ENCODE measurements at regions not wholly inside any gene's neighbourhood (a gene's known extent, or its start where the extent isn't known, plus 50 kb on each side); places are given as distances from the start of the nearest gene placed in this dataset.

DNA sequence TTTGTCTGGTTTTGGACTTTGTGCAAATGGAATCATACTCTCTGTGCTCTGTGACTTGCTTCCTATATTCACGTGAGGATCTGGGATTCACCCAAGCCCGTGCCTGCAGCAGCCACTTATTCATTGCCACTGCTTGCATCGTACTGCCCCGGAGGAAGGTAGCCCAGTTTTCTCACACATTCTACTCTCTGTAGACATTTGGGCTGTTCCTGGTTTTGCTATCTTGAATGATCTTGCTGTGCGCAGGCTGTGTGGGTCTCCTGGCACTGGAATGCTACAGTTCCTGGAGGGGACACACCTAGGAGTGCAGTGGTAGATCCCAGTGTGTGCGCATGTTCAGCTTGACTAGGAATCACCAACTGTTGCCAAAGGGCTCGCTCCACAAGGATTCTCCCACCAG lies 99.2 kb upstream of the BOD1 start:
- in situ Hi-C loops (cut with MboI; ENCODE audit: low sequenced_read_pairs) = no loop called here
- H3K23ac ChIP-seq (ENCODE audit: low read depth, low read length) = no peak overlapping the region
- H3K27ac ChIP-seq (ENCODE audit: insufficient read depth, low read length) = no peak overlapping the region
- H2AFZ ChIP-seq (replicated peaks; ENCODE audit: low read length, poor library complexity) = peak overlapping the region; percentile 54
- peak overlapping the region; percentile 66; the same call in 1 of the 3 replicates for H2BK15ac ChIP-seq (ENCODE audit: low read depth, low read length)
- no peak overlapping the region for H4K5ac ChIP-seq (ENCODE audit: low read depth, low read length)
- POLR2A ChIA-PET (ENCODE audit: unreplicated experiment) = no interaction called here
- peak overlapping the region; percentile 1 for H2BK5ac ChIP-seq (ENCODE audit: low read depth, low read length, poor library complexity, severe bottlenecking)
- H3K79me1 ChIP-seq (ENCODE audit: low read depth in 1 of 2, low read length in 2 of 2) = no peaks in the 10 kb centered on the region
- peak overlapping the region in 1 of 2 experiments; percentile 2; a peak in 1 of 4 replicates for H4K8ac ChIP-seq (ENCODE audit: low read depth in 2 of 2, low read length in 2 of 2)
- H3K4me2 ChIP-seq (ENCODE audit: low read depth, low read length) = no peak overlapping the region
- H3K27me3 ChIP-seq (ENCODE audit: control insufficient read depth, insufficient read depth, low read length) = no peaks in the 10 kb centered on the region
- H2BK120ac ChIP-seq (ENCODE audit: low read depth, low read length) = peak overlapping the region; percentile 33
- no TSS peak for BruUV-seq (replicated peaks)
- peak overlapping the region; percentile 71 for H3K14ac ChIP-seq (replicated peaks; ENCODE audit: low read depth, low read length)
- H3K18ac ChIP-seq (ENCODE audit: low read depth, low read length) = peak overlapping the region; percentile 1; the same call in 1 of the 2 replicates
- H3K9me1 ChIP-seq (ENCODE audit: insufficient read depth, low read length) = peaks cover 4% of the 10 kb centered on the region
- H2AK5ac ChIP-seq (ENCODE audit: low read depth, low read length) = peak overlapping the region; percentile 72
- ATAC-seq (ENCODE audit: low read depth) (no peak), DNase-seq (peak; percentile 34)
- H3K9ac ChIP-seq (ENCODE audit: low read depth, low read length) = no peak overlapping the region
- H3K56ac ChIP-seq (ENCODE audit: extremely low read depth, insufficient read depth, low read length) = no peak overlapping the region
- TF ChIP-seq BHLHE40 (IDR thresholded peaks at IDR 0.05; ENCODE audit: low read depth, low read length) (peak; percentile 74), CHD1 (IDR thresholded peaks at IDR 0.05; ENCODE audit: low read depth, low read length) (no peak), CEBPB (IDR thresholded peaks at IDR 0.05; ENCODE audit: low read depth, low read length) (peak; percentile 39; the same call in 1 of the 2 replicates), FOS (IDR thresholded peaks at IDR 0.05; ENCODE audit: low read depth, low read length) (no peak)
- TF ChIP-seq, protein P1, sequence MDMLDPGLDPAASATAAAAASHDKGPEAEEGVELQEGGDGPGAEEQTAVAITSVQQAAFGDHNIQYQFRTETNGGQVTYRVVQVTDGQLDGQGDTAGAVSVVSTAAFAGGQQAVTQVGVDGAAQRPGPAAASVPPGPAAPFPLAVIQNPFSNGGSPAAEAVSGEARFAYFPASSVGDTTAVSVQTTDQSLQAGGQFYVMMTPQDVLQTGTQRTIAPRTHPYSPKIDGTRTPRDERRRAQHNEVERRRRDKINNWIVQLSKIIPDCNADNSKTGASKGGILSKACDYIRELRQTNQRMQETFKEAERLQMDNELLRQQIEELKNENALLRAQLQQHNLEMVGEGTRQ (IDR thresholded peaks at IDR 0.05; ENCODE audit: low read depth, low read length) = no peak
- H4K20me1 ChIP-seq (ENCODE audit: insufficient read depth, low read length) = no peaks in the 10 kb centered on the region
- peak overlapping the region; percentile 16 for H2BK20ac ChIP-seq (ENCODE audit: low read depth, low read length)
- H2AK9ac ChIP-seq (replicated peaks; ENCODE audit: low read depth, low read length, poor library complexity) = no peak overlapping the region
- WGBS, 2 experiments (ENCODE audit: extremely low coverage in 2 of 2, insufficient read length in 1 of 2) = 100% methylated on average over 1 of the region's 7 CpGs; no CpG with 5 or more reads in 1 of the 2 experiments
- dilution Hi-C loops (cut with HindIII; ENCODE audit: low sequenced_read_pairs, unreplicated experiment) = no loop called here
- H3K4me3 ChIP-seq (ENCODE audit: insufficient read depth, low read depth, low read length) = no peak overlapping the region
- peaks cover 11% of the 10 kb centered on the region for H3K4me1 ChIP-seq (ENCODE audit: control insufficient read depth, insufficient read depth, low read length)
- intact Hi-C loops (cut with micrococcal nuclease) = loop anchor here (1.0 to 10.0 kb wide), 3 partner anchors 40 to 259 kb away; no protein-coding TSS in a partner anchor
- peak overlapping the region; percentile 43; the same call in 1 of the 2 replicates for H4K91ac ChIP-seq (ENCODE audit: insufficient read depth, low read depth, low read length)
- H3K4ac ChIP-seq (ENCODE audit: low read depth, low read length) = peak overlapping the region; percentile 40
- no peaks in the 10 kb centered on the region for H3K9me3 ChIP-seq (ENCODE audit: control insufficient read depth, insufficient read depth, low read length)
- no peaks in the 10 kb centered on the region for H3K36me3 ChIP-seq (ENCODE audit: control insufficient read depth, insufficient read depth, low read length)
- CTCF ChIA-PET = no interaction called here
